Left ventricle myocardium inferior (tissue), 1 donor: ENCODE measurements at regions not wholly inside any gene's neighbourhood (a gene's known extent, or its start where the extent isn't known, plus 50 kb on each side); places are given as distances from the start of the nearest gene placed in this dataset.

ENCODE experiments used
- DNase-seq: peaks from one replicate; pipeline ENCODE4 v3.0.0-alpha.2; 2020
- H3K27ac ChIP-seq: fragments of 200-600 bp; replicated peaks from 2 replicates; pipeline ENCODE4 v1.8.0; 2021
- H3K27me3 ChIP-seq: fragments of 200-600 bp; 2 replicates; pipeline ENCODE4 v1.8.0; 2021; ENCODE audit warnings: low read depth
- H3K36me3 ChIP-seq: fragments of 200-600 bp; 2 replicates; pipeline ENCODE4 v1.8.0; 2021
- H3K4me1 ChIP-seq: fragments of 200-600 bp; 2 replicates; pipeline ENCODE4 v1.8.0; 2021
- H3K4me3 ChIP-seq: fragments of 200-600 bp; 2 replicates; pipeline ENCODE4 v1.8.0; 2021; ENCODE audit warnings: mild to moderate bottlenecking, moderate library complexity
- H3K9me3 ChIP-seq: fragments of 200-600 bp; replicated peaks from 2 replicates; pipeline ENCODE4 v1.8.0; 2021
- CTCF ChIP-seq: fragments of 200-600 bp; IDR thresholded peaks from 2 replicates; pipeline ENCODE4 v1.8.0; 2021; ENCODE audit warnings: antibody characterized with exemption, mild to moderate bottlenecking, borderline replicate concordance
- intact Hi-C: fragments of 100-400 bp; cut with micrococcal nuclease; formaldehyde crosslinking; loops from one replicate; pipeline ENCODE4 v1.11.0; 2022
- donor health status: DM: no; HTN: yes; CAD: no; lungs with severe emphysema.

GRCh38 chr16:88325976-88326375, 56.8 kb upstream of the ZNF469 start:
- H3K27me3 ChIP-seq, result no peaks in the 10 kb centered on the region
- H3K4me1 ChIP-seq, result no peaks in the 10 kb centered on the region
- H3K4me3 ChIP-seq, result no peak overlapping the region
- intact Hi-C loops, result no loop called here
- no peak for TF ChIP-seq CTCF
- no peak overlapping the region for H3K27ac ChIP-seq
- no peak for DNase-seq
- H3K9me3 ChIP-seq, result no peaks in the 10 kb centered on the region
- no peaks in the 10 kb centered on the region for H3K36me3 ChIP-seq

DNA sequence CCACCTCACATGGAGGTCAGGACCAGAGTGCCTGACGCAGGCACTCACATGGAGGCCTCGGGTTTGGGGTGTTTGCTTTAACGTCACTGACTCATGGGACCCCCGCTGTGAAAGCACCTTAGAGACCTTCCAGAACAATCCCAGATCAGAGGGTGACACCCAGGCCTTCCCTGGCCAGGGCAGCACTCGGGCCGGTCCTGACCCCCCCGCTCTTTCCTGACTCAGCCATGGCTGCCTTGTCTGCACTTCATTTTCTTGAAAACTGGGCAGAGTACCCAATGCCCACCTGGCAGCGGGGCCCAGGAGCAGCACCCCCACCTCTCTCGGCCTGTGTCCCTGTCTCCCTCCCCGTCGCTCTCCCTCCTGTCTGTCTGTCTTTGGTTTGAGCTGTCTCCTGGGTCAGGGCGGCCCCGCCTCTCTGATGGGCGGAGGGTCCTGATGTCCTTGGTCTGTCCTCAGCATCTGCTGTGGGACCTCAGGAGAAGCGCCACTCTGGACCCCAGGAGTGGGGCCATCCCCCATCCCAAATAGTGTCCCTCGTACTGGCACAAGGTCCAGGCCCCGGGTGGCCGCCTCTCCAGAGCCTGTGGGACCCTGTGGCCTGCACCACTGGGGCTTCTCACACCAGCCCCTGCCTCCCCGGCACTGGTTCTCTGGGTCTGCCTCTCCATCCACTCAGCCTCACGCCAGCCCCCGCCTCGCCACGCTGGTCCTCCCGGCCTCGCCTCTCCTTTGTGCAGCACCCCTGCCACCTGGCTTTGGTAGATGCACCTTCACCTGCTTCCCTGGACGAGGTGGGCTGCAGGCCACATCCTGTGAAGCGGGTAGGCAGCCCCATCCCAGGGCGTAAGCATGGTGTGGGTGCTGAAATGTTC, 55.9 kb upstream of the ZNF469 start:
- intact Hi-C loops, result no loop called here
- H3K27ac ChIP-seq, result no peak overlapping the region
- no peak for TF ChIP-seq CTCF
- no peak for DNase-seq
- H3K4me1 ChIP-seq, result no peaks in the 10 kb centered on the region
- H3K27me3 ChIP-seq, result no peaks in the 10 kb centered on the region
- H3K9me3 ChIP-seq, result no peaks in the 10 kb centered on the region
- H3K4me3 ChIP-seq, result no peak overlapping the region
- no peaks in the 10 kb centered on the region for H3K36me3 ChIP-seq

GRCh38 chr16:88327561-88328312, 55.0 kb upstream of the ZNF469 start:
- Histone ChIP-seq H3K36me3 (no peaks in the 10 kb centered on the region), H3K27ac (no peak overlapping the region), H3K9me3 (no peaks in the 10 kb centered on the region), H3K27me3 (no peaks in the 10 kb centered on the region), H3K4me1 (no peaks in the 10 kb centered on the region), H3K4me3 (no peak overlapping the region)
- DNase-seq, result no peak
- no peak for TF ChIP-seq CTCF
- intact Hi-C loops, result no loop called here

DNA sequence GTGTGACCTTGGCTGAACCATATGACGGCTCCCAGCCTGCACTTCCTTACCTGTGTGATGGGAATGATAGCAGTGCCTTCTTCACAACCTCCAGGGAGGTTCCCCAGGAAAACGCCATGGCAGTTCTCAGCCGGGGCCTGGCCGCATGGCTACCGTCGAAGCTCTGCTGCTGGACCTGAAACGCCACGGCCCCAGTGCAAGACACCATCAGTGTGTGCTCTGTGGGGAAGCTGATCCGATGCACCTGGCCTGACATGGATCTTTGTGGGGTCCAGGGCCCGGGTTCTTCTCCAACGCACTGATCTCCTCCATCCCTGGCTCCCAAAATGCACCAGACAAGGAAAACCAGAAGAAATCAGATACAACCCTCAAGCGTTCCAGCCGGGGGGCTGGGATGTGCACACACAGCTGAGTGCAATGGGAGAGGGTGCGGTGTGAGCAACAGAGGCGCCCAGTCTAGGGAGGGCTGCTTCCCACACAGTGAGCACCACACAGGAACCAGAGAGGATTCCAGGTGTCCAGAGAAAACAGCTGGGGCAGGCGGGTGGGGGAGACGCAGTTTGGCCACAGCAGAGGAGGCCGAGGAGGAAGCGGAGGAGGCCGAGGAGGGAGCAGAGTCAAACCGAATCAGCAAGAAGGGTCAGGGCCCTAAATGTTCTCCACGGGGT, 54.3 kb upstream of the ZNF469 start:
- no peak for DNase-seq

More for the DNA sequence above, 54.3 kb upstream of the ZNF469 start:
- Histone ChIP-seq H3K4me3 (no peak overlapping the region), H3K27me3 (no peaks in the 10 kb centered on the region), H3K4me1 (no peaks in the 10 kb centered on the region), H3K27ac (no peak overlapping the region), H3K9me3 (no peaks in the 10 kb centered on the region), H3K36me3 (no peaks in the 10 kb centered on the region)
- intact Hi-C loops, result no loop called here
- TF ChIP-seq CTCF, result no peak
